ENCODE measurements at regions not wholly inside any gene's neighbourhood (a gene's known extent, or its start where the extent isn't known, plus 50 kb on each side); places are given as distances from the start of the nearest gene placed in this dataset.

- ChIA-PET POLR2A (no interaction called here), CTCF (no interaction called here)
- WGBS (ENCODE audit: insufficient coverage) = no CpG with 5 or more reads among the region's 1 CpG
- Histone ChIP-seq H3K27ac (ENCODE audit: low read length) (no peak overlapping the region), H3K9me3 (no peaks in the 10 kb centered on the region), H3K27me3 (replicated peaks in 1 of 2; ENCODE audit: control insufficient read depth in 2 of 2, extremely low read depth in 1 of 2, insufficient read depth in 2 of 2, low read length in 1 of 2) (no peaks in the 10 kb centered on the region), H3K4me1 (ENCODE audit: control insufficient read depth in 1 of 2, extremely low read depth in 1 of 2, insufficient read depth in 2 of 2, low read length in 2 of 2) (no peaks in the 10 kb centered on the region), H3K4me3 (ENCODE audit: control insufficient read depth in 1 of 2, extremely low read depth in 1 of 2, low read length in 1 of 2) (no peak overlapping the region), H3K36me3 (ENCODE audit: control insufficient read depth in 2 of 2, extremely low read depth in 1 of 2, insufficient read depth in 1 of 2, low read length in 1 of 2) (no peaks in the 10 kb centered on the region)
- H3K27me3 Mint-ChIP-seq = no peaks in the 10 kb centered on the region
- no peak overlapping the region for H3K27ac Mint-ChIP-seq
- no peaks in the 10 kb centered on the region for H3K4me1 Mint-ChIP-seq
- H3K4me3 Mint-ChIP-seq = no peak overlapping the region
- peaks cover 7 to 31% (median 12%) of the 10 kb centered on the region in 3 donors for H3K9me3 Mint-ChIP-seq
- no peaks in the 10 kb centered on the region for H3K36me3 Mint-ChIP-seq
- ATAC-seq (replicated peaks in 1 of 4) (no peak), DNase-seq (no peak)
Measured at GRCh38 chr1:98503771-98504170, 157.8 kb upstream of the SNX7 start.

DNA sequence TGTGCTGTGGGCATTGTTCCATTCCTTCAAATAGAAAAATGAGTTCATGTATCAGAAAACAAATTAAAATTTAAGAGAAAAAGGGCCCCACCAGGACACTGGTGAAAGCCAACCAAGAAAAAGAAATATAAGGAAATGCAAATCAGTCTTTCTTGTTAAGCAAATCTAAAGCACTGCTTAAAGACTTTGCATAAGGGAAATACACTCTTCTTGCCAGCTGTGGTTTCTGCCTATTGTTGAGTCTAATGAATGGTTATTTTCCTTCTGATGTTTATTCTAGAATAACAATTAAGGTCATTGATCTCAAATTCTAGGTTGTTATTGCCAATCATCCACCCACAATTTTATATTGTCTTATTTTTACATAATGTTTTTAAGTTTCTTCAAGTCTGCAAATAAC lies 158.6 kb upstream of the SNX7 start:
- Mint-ChIP-seq H3K4me3 (no peak overlapping the region), H3K4me1 (no peaks in the 10 kb centered on the region), H3K27ac (no peak overlapping the region), H3K9me3 (peaks cover 7 to 23% (median 12%) of the 10 kb centered on the region in 3 donors), H3K27me3 (no peaks in the 10 kb centered on the region), H3K36me3 (no peaks in the 10 kb centered on the region)
- DNase-seq (no peak), ATAC-seq (replicated peaks in 1 of 4) (no peak)
- Histone ChIP-seq H3K9me3 (no peaks in the 10 kb centered on the region), H3K4me1 (ENCODE audit: control insufficient read depth in 1 of 2, extremely low read depth in 1 of 2, insufficient read depth in 2 of 2, low read length in 2 of 2) (no peaks in the 10 kb centered on the region), H3K27ac (ENCODE audit: low read length) (no peak overlapping the region), H3K36me3 (ENCODE audit: control insufficient read depth in 2 of 2, extremely low read depth in 1 of 2, insufficient read depth in 1 of 2, low read length in 1 of 2) (no peaks in the 10 kb centered on the region), H3K27me3 (replicated peaks in 1 of 2; ENCODE audit: control insufficient read depth in 2 of 2, extremely low read depth in 1 of 2, insufficient read depth in 2 of 2, low read length in 1 of 2) (no peaks in the 10 kb centered on the region), H3K4me3 (ENCODE audit: control insufficient read depth in 1 of 2, extremely low read depth in 1 of 2, low read length in 1 of 2) (no peak overlapping the region)
- POLR2A ChIA-PET = no interaction called here
- CTCF ChIA-PET = no interaction called here

GRCh38 chr1:98500324-98500723 lies 161.2 kb upstream of the SNX7 start:
- CTCF ChIA-PET = no interaction called here
- Mint-ChIP-seq H3K9me3 (peaks cover 1 to 9% (median 3%) of the 10 kb centered on the region in 3 donors), H3K4me3 (no peak overlapping the region)

GRCh38 chr1:98498651-98499050 lies 162.9 kb upstream of the SNX7 start:
- Histone ChIP-seq H3K9me3 (no peaks in the 10 kb centered on the region), H3K36me3 (ENCODE audit: control insufficient read depth in 2 of 2, extremely low read depth in 1 of 2, insufficient read depth in 1 of 2, low read length in 1 of 2) (no peaks in the 10 kb centered on the region), H3K27me3 (replicated peaks in 1 of 2; ENCODE audit: control insufficient read depth in 2 of 2, extremely low read depth in 1 of 2, insufficient read depth in 2 of 2, low read length in 1 of 2) (no peaks in the 10 kb centered on the region), H3K4me3 (ENCODE audit: control insufficient read depth in 1 of 2, extremely low read depth in 1 of 2, low read length in 1 of 2) (no peak overlapping the region), H3K27ac (ENCODE audit: low read length) (no peak overlapping the region), H3K4me1 (ENCODE audit: control insufficient read depth in 1 of 2, extremely low read depth in 1 of 2, insufficient read depth in 2 of 2, low read length in 2 of 2) (no peaks in the 10 kb centered on the region)
- Mint-ChIP-seq H3K36me3 (no peaks in the 10 kb centered on the region), H3K4me1 (no peaks in the 10 kb centered on the region), H3K27me3 (no peaks in the 10 kb centered on the region), H3K4me3 (no peak overlapping the region), H3K9me3 (peaks cover 0 to 5% (median 0%) of the 10 kb centered on the region in 3 donors), H3K27ac (no peak overlapping the region)
- ChIA-PET CTCF (no interaction called here), POLR2A (no interaction called here)
- WGBS (ENCODE audit: insufficient coverage) = no CpG with 5 or more reads among the region's 1 CpG
- no peak for ATAC-seq (replicated peaks in 1 of 4)
- no peak for DNase-seq

More at GRCh38 chr1:98500324-98500723, 161.2 kb upstream of the SNX7 start:
- POLR2A ChIA-PET = no interaction called here
- H3K4me1 Mint-ChIP-seq = no peaks in the 10 kb centered on the region
- no peak overlapping the region for H3K27ac Mint-ChIP-seq
- H3K36me3 ChIP-seq (ENCODE audit: control insufficient read depth in 2 of 2, extremely low read depth in 1 of 2, insufficient read depth in 1 of 2, low read length in 1 of 2) = no peaks in the 10 kb centered on the region
- no peaks in the 10 kb centered on the region for H3K27me3 Mint-ChIP-seq
- H3K27ac ChIP-seq (ENCODE audit: low read length) = no peak overlapping the region
- no peaks in the 10 kb centered on the region for H3K9me3 ChIP-seq
- DNase-seq = no peak
- H3K27me3 ChIP-seq (replicated peaks in 1 of 2; ENCODE audit: control insufficient read depth in 2 of 2, extremely low read depth in 1 of 2, insufficient read depth in 2 of 2, low read length in 1 of 2) = no peaks in the 10 kb centered on the region
- no peaks in the 10 kb centered on the region for H3K4me1 ChIP-seq (ENCODE audit: control insufficient read depth in 1 of 2, extremely low read depth in 1 of 2, insufficient read depth in 2 of 2, low read length in 2 of 2)
- ATAC-seq (replicated peaks in 1 of 4) = no peak
- no peak overlapping the region for H3K4me3 ChIP-seq (ENCODE audit: control insufficient read depth in 1 of 2, extremely low read depth in 1 of 2, low read length in 1 of 2)
- WGBS (ENCODE audit: insufficient coverage) = 40% methylated on average over 1 of the region's 2 CpGs
- H3K36me3 Mint-ChIP-seq = no peaks in the 10 kb centered on the region

DNA sequence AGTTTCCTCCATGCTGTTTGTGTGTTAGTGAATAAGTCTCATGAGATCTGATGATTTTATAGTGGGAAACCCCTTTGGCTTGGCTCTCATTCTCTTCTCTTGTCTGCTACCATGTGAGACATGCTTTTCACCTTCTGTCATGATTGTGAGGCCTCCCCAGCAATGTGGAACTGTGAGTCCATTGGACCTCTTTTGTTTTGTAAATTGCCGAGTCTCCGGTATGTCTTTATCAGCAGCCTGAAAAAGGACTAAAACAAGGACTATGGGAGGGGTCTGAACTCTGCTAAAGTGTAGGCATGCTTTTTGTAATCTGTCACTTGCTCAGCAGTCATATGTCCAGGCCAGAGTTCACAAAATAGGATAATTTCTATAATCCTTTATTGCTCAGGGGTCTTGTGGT lies 164.0 kb upstream of the SNX7 start:
- H3K27ac Mint-ChIP-seq = no peak overlapping the region
- ATAC-seq (replicated peaks in 1 of 4) (no peak), DNase-seq (no peak)
- ChIA-PET CTCF (no interaction called here), POLR2A (no interaction called here)
- H3K27me3 Mint-ChIP-seq = no peaks in the 10 kb centered on the region
- 100% methylated on average over 2 of the region's 2 CpGs for WGBS (ENCODE audit: insufficient coverage)
- no peaks in the 10 kb centered on the region for H3K4me1 ChIP-seq (ENCODE audit: control insufficient read depth in 1 of 2, extremely low read depth in 1 of 2, insufficient read depth in 2 of 2, low read length in 2 of 2)
- no peaks in the 10 kb centered on the region for H3K27me3 ChIP-seq (replicated peaks in 1 of 2; ENCODE audit: control insufficient read depth in 2 of 2, extremely low read depth in 1 of 2, insufficient read depth in 2 of 2, low read length in 1 of 2)
- H3K4me1 Mint-ChIP-seq = no peaks in the 10 kb centered on the region
- H3K9me3 ChIP-seq = no peaks in the 10 kb centered on the region
- H3K4me3 ChIP-seq (ENCODE audit: control insufficient read depth in 1 of 2, extremely low read depth in 1 of 2, low read length in 1 of 2) = no peak overlapping the region
- peaks cover 0 to 5% (median 0%) of the 10 kb centered on the region in 3 donors for H3K9me3 Mint-ChIP-seq
- H3K27ac ChIP-seq (ENCODE audit: low read length) = no peak overlapping the region
- H3K4me3 Mint-ChIP-seq = no peak overlapping the region
- H3K36me3 Mint-ChIP-seq = no peaks in the 10 kb centered on the region
- no peaks in the 10 kb centered on the region for H3K36me3 ChIP-seq (ENCODE audit: control insufficient read depth in 2 of 2, extremely low read depth in 1 of 2, insufficient read depth in 1 of 2, low read length in 1 of 2)

GRCh38 chr1:98496256-98496995 lies 165.1 kb upstream of the SNX7 start:
- H3K36me3 ChIP-seq (ENCODE audit: control insufficient read depth in 2 of 2, extremely low read depth in 1 of 2, insufficient read depth in 1 of 2, low read length in 1 of 2) = no peaks in the 10 kb centered on the region
- no peaks in the 10 kb centered on the region for H3K36me3 Mint-ChIP-seq
- ATAC-seq (replicated peaks in 1 of 4) = no peak
- no CpG with 5 or more reads among the region's 2 CpGs for WGBS (ENCODE audit: insufficient coverage)
- ChIA-PET CTCF (no interaction called here), POLR2A (interaction anchor here in 1 of 2 donors (0.6 kb wide), 1 partner anchor 51 kb away, joined by 3 read pairs; no protein-coding TSS in a partner anchor)
- no peaks in the 10 kb centered on the region for H3K27me3 Mint-ChIP-seq
- no peak for DNase-seq
- H3K27ac ChIP-seq (ENCODE audit: low read length) = no peak overlapping the region
- no peak overlapping the region for H3K27ac Mint-ChIP-seq
- H3K4me1 Mint-ChIP-seq = no peaks in the 10 kb centered on the region
- H3K9me3 ChIP-seq = no peaks in the 10 kb centered on the region
- H3K4me3 Mint-ChIP-seq = no peak overlapping the region
- no peaks in the 10 kb centered on the region for H3K27me3 ChIP-seq (replicated peaks in 1 of 2; ENCODE audit: control insufficient read depth in 2 of 2, extremely low read depth in 1 of 2, insufficient read depth in 2 of 2, low read length in 1 of 2)
- H3K9me3 Mint-ChIP-seq = peaks cover 0 to 5% (median 0%) of the 10 kb centered on the region in 3 donors
- H3K4me3 ChIP-seq (ENCODE audit: control insufficient read depth in 1 of 2, extremely low read depth in 1 of 2, low read length in 1 of 2) = no peak overlapping the region
- H3K4me1 ChIP-seq (ENCODE audit: control insufficient read depth in 1 of 2, extremely low read depth in 1 of 2, insufficient read depth in 2 of 2, low read length in 2 of 2) = no peaks in the 10 kb centered on the region

GRCh38 chr1:98493469-98493868 lies 168.1 kb upstream of the SNX7 start:
- H3K36me3 ChIP-seq (ENCODE audit: control insufficient read depth in 2 of 2, extremely low read depth in 1 of 2, insufficient read depth in 1 of 2, low read length in 1 of 2) = no peaks in the 10 kb centered on the region
- Mint-ChIP-seq H3K27ac (no peak overlapping the region), H3K36me3 (no peaks in the 10 kb centered on the region), H3K27me3 (peaks cover 2 to 3% of the 10 kb centered on the region in 2 donors), H3K4me3 (no peak overlapping the region), H3K4me1 (no peaks in the 10 kb centered on the region), H3K9me3 (peaks cover 0 to 5% (median 0%) of the 10 kb centered on the region in 3 donors)
- no peaks in the 10 kb centered on the region for H3K27me3 ChIP-seq (replicated peaks in 1 of 2; ENCODE audit: control insufficient read depth in 2 of 2, extremely low read depth in 1 of 2, insufficient read depth in 2 of 2, low read length in 1 of 2)
- H3K4me1 ChIP-seq (ENCODE audit: control insufficient read depth in 1 of 2, extremely low read depth in 1 of 2, insufficient read depth in 2 of 2, low read length in 2 of 2) = no peaks in the 10 kb centered on the region
- ChIA-PET POLR2A (no interaction called here), CTCF (no interaction called here)
- no peak overlapping the region for H3K4me3 ChIP-seq (ENCODE audit: control insufficient read depth in 1 of 2, extremely low read depth in 1 of 2, low read length in 1 of 2)
- DNase-seq = no peak
- ATAC-seq (replicated peaks in 1 of 4) = no peak
- no peaks in the 10 kb centered on the region for H3K9me3 ChIP-seq
- no peak overlapping the region for H3K27ac ChIP-seq (ENCODE audit: low read length)
